Lower leg skin (tissue), 3 donors: ENCODE measurements at regions not wholly inside any gene's neighbourhood (a gene's known extent, or its start where the extent isn't known, plus 50 kb on each side); places are given as distances from the start of the nearest gene placed in this dataset.

ENCODE experiments used
- POLR2A ChIP-seq, 2 donors: fragments of 450-650 bp; IDR thresholded peaks; one replicate each; pipeline ENCODE4 v1.6.1; 2016 to 2017; ENCODE audit warnings: antibody characterized with exemption in 2 of 2, mild to moderate bottlenecking in 1 of 2, moderate library complexity in 1 of 2
- TF ChIP-seq, protein P1 (sequence below), 3 donors: fragments of 450-650 bp; IDR thresholded peaks; one replicate each; pipeline ENCODE4 v1.5.1; 2016; ENCODE audit warnings: antibody characterized with exemption in 3 of 3, mild to moderate bottlenecking in 3 of 3, moderate library complexity in 2 of 3

DNA sequence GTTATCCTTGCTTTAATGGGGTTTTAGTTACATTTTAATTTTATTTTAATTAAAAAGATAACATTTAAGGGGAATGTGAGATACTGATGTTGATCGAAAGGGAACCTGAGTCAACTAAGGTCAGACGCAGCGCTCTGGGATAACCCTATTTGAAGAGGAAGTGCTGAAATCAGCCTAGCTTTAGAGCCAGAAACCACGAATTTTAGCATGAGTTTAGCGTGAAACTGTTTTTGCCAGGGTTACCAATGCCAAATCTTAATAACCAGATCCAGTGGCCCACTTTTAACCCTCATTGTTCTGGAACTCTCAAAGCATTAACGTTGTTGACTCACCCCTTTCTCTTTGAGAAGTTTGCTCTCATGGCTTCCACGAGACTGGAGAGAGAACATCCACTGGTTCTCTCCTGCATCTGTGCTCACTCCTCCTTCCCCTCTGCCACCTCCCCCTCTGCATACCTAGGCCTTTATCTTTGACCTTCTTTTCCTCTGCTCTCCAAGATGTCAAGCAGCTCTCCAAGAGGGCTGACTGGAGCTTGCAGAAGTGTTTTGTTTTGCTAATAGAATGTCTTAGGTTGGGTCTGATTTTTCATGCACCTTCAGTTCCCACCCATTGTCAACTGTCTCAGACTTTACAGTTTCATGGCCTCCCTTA lies 198.3 kb upstream of the CELF2 start:
- TF ChIP-seq, protein P1, sequence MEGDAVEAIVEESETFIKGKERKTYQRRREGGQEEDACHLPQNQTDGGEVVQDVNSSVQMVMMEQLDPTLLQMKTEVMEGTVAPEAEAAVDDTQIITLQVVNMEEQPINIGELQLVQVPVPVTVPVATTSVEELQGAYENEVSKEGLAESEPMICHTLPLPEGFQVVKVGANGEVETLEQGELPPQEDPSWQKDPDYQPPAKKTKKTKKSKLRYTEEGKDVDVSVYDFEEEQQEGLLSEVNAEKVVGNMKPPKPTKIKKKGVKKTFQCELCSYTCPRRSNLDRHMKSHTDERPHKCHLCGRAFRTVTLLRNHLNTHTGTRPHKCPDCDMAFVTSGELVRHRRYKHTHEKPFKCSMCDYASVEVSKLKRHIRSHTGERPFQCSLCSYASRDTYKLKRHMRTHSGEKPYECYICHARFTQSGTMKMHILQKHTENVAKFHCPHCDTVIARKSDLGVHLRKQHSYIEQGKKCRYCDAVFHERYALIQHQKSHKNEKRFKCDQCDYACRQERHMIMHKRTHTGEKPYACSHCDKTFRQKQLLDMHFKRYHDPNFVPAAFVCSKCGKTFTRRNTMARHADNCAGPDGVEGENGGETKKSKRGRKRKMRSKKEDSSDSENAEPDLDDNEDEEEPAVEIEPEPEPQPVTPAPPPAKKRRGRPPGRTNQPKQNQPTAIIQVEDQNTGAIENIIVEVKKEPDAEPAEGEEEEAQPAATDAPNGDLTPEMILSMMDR (IDR thresholded peaks at IDR 0.05): no peak
- no peak for TF ChIP-seq POLR2A (IDR thresholded peaks at IDR 0.05)
